ENCODE measurements at regions not wholly inside any gene's neighbourhood (a gene's known extent, or its start where the extent isn't known, plus 50 kb on each side); places are given as distances from the start of the nearest gene placed in this dataset.

- no peak for DNase-seq
Observed at GRCh38 chr20:48571949-48572847, 255.6 kb downstream of the PREX1 start.

DNA sequence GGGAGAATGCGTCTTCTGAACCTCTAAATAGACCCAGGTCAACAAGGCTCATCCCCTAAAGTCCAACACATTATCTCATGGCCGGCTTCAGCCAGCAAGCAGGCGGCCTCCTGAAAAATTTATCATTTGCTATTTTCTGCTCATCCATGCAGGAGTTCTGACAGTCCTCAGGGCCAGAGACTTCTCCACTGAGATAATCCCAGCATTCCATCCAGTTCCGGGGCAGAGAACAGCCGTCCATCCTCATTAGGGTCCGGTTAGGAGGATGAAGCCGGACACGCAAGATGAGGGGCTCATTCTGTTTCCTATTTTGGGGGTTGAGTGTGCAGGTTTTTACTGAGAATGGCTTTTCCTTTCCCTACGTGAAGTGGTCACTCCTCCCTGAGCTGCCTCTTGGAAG is 258.1 kb downstream of the PREX1 start:
- DNase-seq, result no peak

DNA sequence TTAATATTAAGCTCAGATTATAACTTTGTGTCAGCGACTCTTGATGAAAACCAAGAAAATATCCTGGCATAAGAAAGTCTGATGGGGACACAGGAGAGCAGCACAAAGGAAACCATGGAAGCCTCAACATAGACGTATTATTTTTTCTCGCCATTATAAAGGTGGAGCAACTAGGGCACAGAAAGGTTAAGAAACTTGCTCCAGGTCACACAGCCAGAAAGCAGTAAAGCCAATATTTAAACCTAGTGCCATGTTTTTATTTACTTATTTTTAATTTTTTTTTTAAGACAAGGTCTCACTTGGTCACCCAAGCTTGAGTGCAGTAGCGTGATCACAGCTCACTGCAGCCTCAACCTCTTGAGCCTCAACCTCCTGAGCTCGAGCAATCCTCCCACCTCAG is 259.3 kb downstream of the PREX1 start:
- DNase-seq, result no peak

DNA sequence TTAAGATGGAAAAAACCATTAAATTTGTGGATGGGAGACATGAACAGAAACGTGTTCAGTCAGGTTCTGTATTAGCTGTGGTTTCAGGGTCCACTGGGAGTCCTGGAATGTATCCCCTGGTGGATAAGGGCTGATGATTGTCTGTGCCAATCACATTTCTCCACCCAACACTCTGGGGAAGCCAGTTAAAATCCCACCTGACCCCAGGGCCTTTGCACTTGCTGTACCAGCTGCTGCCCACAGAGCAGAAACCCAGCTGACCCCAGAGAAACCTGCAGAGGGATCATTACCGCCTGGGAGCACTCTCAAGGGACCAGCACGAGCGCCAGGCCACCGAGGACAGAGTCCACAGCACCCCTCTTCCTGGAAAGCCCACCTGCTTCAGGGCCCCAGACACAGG is 260.7 kb downstream of the PREX1 start:
- DNase-seq, result no peak

DNA sequence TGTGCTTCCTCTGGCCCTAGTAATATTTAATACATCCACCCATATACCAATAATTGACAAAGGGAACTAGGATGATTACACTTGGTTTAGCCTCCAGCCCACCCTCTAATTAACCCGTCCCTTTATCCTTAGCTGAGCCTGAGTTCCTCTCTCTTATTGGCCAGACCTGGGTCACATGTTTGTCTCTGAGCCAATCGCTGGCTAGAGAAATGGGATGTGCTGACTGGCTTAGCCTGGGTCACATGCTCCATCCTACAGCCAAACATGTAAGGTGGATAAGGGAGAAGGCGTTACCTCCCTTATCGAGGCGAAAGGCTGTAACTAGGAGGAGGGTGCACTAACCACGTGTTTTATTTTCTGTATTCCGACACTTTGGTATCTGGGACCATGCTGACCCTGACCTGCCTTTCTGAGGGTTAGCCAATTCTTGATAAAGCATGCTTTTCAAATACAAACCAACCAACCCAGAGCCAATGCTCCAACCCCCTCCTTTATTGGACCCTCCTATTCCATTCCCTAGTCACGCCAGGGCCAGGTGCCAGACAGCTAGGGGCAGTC is 262.7 kb downstream of the PREX1 start:
- no peak for DNase-seq

- no peak for DNase-seq
Observed at GRCh38 chr20:48563191-48563870, 264.5 kb downstream of the PREX1 start.

GRCh38 chr20:48562586-48563116 is 265.1 kb downstream of the PREX1 start:
- DNase-seq, result no peak

- peak; percentile 62 for DNase-seq
Observed at GRCh38 chr20:48558906-48559305, 268.9 kb downstream of the PREX1 start.

- DNase-seq, result no peak
Observed at GRCh38 chr20:48557380-48557779, 270.4 kb downstream of the PREX1 start.

- no peak for DNase-seq
Observed at GRCh38 chr20:48556956-48557355, 270.8 kb downstream of the PREX1 start.

DNA sequence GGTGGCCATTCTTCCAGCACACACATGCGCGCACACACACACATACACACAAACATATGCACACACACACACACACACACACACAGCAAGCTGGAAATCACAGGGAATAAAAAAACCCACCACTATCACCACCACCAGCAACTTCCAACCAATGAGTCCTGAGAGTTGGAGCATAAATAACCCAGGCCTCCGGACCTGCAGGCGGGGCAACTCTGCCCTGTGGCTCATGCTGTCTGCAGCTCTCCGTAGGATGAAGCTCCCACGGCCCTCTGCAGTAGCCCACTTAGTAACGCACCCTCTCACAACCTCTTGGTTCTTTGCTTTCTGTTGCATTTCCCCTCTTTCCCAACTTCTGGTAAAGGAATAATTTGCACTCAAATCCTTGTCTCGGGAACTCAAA is 275.2 kb downstream of the PREX1 start:
- no peak for DNase-seq

DNA sequence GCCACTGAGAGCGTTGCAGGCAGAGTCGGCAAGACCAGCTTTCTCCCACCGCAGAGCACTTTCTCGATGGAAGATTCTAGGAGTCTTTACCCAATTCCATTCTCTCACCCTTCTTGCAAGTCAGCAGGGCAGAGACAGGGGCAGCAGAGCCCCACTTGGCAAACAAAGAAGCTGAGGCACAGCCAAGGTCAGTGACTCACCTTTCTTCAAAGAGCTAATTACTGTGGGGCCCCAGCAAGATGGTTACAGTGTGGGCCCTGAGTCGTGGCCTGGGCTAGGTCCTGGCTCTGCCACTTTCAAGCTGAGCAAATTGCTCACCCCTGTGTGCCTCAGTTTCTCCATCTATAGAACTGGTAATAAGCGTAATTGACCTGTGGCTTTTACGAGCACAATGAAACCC is 277.0 kb downstream of the PREX1 start:
- no peak for DNase-seq

GRCh38 chr20:48547664-48548063 is 280.1 kb downstream of the PREX1 start:
- no peak for DNase-seq

DNA sequence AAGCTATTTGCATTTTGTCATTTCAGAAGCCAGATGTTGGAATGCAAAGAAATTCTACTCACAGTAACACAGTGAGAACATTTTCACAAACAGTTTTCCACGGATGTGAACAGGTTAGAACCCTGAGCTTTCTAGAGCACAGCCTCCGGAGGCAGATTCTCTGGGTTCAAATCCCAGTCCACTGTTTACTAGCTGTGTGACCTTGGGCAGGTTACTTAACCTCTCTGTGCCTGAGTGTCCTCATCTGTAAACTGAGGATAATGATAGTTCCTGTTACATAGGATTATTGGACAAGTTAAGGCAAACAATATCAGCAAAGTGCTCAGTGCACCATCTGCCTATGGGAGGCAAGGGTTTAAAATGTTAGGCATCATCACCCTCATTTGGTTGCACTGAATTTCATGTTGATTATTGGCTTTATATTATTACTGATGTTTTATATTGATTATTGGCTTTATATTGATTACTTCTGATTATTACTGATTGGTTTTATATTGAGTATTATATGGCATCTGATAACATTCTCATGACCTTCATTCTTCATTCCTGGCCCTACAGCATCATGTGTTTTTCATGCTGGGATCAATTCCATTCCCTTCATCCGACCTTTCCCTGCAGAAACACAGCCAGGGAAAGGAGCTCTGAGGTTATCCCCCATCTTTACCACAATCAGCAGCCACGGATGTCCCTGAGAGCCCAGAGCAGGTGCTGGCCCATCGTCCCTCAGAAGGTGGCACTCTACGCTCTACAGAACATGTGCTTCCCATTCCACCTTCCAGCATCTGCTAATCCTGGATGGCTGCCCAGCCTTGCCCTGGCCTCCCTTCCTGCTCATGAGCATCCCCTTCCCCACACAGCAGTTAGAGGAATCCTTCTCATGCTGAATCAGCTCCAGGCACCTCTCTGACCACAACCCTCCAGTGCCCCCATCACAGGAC is 283.1 kb downstream of the PREX1 start:
- peak; percentile 63 for DNase-seq

DNA sequence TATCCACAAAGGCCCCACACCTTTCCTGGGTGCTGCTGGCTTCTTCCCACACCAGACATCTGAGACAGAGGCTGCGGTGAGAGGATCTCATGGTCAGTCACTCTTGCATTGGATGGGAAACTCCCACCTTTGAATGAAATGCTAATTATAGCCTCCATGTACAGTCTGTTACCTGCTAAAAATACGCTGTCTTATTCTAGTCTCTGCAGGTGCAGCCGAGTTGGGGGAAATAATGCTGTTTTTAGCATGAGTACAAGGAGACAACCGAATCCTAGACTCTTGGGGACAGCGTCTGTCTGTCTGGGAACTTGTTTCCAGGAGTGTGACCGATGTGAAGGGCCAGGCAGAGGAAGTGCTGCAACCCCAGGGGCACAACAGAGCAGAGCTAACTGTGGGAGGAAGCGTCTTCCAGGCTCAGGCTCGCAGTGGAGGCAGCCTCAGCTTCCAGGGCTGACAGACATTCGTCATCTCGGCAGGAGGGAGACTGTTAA is 286.2 kb downstream of the PREX1 start:
- no peak for DNase-seq

- no peak for DNase-seq
Observed at GRCh38 chr20:48538856-48539255, 288.9 kb downstream of the PREX1 start.

DNA sequence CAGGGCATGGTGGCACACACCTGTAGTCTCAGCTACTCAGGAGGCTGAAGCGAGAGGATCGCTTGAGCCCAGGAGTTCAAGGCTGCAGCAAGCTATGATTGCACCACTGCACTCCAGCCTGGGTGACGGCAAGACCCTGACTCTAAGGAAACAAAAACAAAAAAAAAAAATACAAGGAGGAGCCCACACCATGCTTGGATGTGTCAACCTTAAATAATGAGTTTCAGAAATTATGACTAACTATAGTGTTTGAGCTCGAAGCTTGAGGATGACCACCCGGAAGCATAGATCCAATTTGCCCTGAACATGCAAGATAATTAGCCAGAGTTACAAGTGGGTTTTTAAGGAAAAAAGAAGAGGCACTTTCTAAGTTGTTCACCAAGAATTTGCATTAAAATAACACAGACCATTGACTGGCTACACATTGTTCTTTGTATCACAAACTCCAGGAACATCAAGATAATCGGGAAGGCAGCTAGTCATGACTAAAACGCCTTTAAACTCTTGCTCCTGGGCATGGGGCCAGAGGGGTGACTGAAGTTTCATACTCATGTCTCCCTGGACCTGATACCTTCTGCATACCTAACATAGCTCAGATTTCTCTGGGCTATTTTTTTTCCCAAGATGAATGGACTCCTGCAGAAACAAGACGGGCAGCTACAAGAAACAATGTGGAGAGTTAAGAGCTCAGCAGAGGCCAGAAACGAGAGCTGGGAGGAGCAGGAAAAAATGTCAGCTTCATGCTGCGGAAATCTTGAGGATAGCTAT is 289.6 kb downstream of the PREX1 start:
- DNase-seq, result no peak

DNA sequence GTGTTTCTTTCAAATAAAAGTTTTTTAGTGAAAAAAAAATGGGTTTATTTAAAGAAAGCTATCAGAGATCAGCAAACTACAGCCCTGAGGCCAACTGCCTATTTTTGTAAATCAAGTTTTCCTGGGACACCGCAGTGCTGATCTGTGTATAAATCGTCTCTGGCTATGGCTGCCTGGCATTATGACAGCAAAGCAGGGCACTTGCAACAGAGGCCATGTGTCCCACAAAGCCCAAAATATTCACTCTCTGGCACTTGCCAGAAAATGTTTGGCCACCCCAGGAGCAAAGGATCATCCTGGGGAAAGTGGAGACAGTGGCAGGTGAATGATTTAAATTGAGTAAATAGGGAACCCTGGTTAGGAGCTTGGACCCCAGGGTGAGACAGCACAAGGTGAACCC is 291.6 kb downstream of the PREX1 start:
- no peak for DNase-seq

GRCh38 chr20:48535556-48535955 is 292.2 kb downstream of the PREX1 start:
- no peak for DNase-seq

- no peak for DNase-seq
Observed at GRCh38 chr20:48532028-48532427, 295.8 kb downstream of the PREX1 start.

- DNase-seq, result no peak
Observed at GRCh38 chr20:48531505-48531904, 296.3 kb downstream of the PREX1 start.

- no peak for DNase-seq
Observed at GRCh38 chr20:48530957-48531356, 296.8 kb downstream of the PREX1 start.
